NCI-H526 treated with DMSO at 0.1 percent for 48 hours (cell line): ENCODE measurements at regions not wholly inside any gene's neighbourhood (a gene's known extent, or its start where the extent isn't known, plus 50 kb on each side); places are given as distances from the start of the nearest gene placed in this dataset.
"Not testable (repeated sequence)": the region's sequence is repeated elsewhere in the genome, so short reads cannot be mapped to it uniquely, and the experiment has no call there.

Experiments
- DNase-seq: peaks from one replicate; lab custom pipeline; 2025; lab: John Stamatoyannopoulos, UW

GRCh38 chr4:188663369-188663768 is 524.1 kb downstream of the TRIML1 start:
- DNase-seq: no peak

GRCh38 chr4:188665491-188666457 is 526.5 kb downstream of the TRIML1 start:
- no peak for DNase-seq

GRCh38 chr4:188678691-188679090 is 539.5 kb downstream of the TRIML1 start:
- not testable (repeated sequence) for DNase-seq

GRCh38 chr4:188680004-188680666 is 540.9 kb downstream of the TRIML1 start:
- no peak for DNase-seq

GRCh38 chr4:188680667-188681063 is 541.4 kb downstream of the TRIML1 start:
- no peak for DNase-seq

- no peak for DNase-seq
Measured at GRCh38 chr4:188682321-188682720, 543.1 kb downstream of the TRIML1 start.

- DNase-seq: no peak
Measured at GRCh38 chr4:188683571-188683970, 544.3 kb downstream of the TRIML1 start.

GRCh38 chr4:188688956-188689355 is 549.7 kb downstream of the TRIML1 start:
- DNase-seq: no peak

- no peak for DNase-seq
Measured at GRCh38 chr4:188691811-188692210, 552.6 kb downstream of the TRIML1 start.

- no peak for DNase-seq
Measured at GRCh38 chr4:188695261-188695660, 556.0 kb downstream of the TRIML1 start.

GRCh38 chr4:188697243-188697642 is 558.0 kb downstream of the TRIML1 start:
- DNase-seq: no peak

GRCh38 chr4:188701952-188702351 is 562.7 kb downstream of the TRIML1 start:
- no peak for DNase-seq

- no peak for DNase-seq
Measured at GRCh38 chr4:188704288-188704687, 565.0 kb downstream of the TRIML1 start.

GRCh38 chr4:188707036-188707435 is 567.8 kb downstream of the TRIML1 start:
- DNase-seq: no peak

GRCh38 chr4:188714501-188714900 is 575.3 kb downstream of the TRIML1 start:
- DNase-seq: no peak

- no peak for DNase-seq
Measured at GRCh38 chr4:188714907-188715306, 575.7 kb downstream of the TRIML1 start.

- DNase-seq: no peak
Measured at GRCh38 chr4:188717661-188718060, 578.4 kb downstream of the TRIML1 start.

- no peak for DNase-seq
Measured at GRCh38 chr4:188719794-188720193, 580.6 kb downstream of the TRIML1 start.

GRCh38 chr4:188722911-188723310 is 583.7 kb downstream of the TRIML1 start:
- no peak for DNase-seq

- no peak for DNase-seq
Measured at GRCh38 chr4:188727746-188728145, 588.5 kb downstream of the TRIML1 start.

- no peak for DNase-seq
Measured at GRCh38 chr4:188728359-188728758, 589.1 kb downstream of the TRIML1 start.

- no peak for DNase-seq
Measured at GRCh38 chr4:188732131-188732530, 592.9 kb downstream of the TRIML1 start.

GRCh38 chr4:188735082-188735481 is 595.8 kb downstream of the TRIML1 start:
- no peak for DNase-seq
